NOMO-1 treated with DMSO at 0.1 percent for 48 hours (cell line): ENCODE measurements at regions not wholly inside any gene's neighbourhood (a gene's known extent, or its start where the extent isn't known, plus 50 kb on each side); places are given as distances from the start of the nearest gene placed in this dataset.

Source experiments
- DNase-seq: peaks from one replicate; lab custom pipeline; 2025; ENCODE audit not compliant: unreplicated experiment; lab: John Stamatoyannopoulos, UW

DNA sequence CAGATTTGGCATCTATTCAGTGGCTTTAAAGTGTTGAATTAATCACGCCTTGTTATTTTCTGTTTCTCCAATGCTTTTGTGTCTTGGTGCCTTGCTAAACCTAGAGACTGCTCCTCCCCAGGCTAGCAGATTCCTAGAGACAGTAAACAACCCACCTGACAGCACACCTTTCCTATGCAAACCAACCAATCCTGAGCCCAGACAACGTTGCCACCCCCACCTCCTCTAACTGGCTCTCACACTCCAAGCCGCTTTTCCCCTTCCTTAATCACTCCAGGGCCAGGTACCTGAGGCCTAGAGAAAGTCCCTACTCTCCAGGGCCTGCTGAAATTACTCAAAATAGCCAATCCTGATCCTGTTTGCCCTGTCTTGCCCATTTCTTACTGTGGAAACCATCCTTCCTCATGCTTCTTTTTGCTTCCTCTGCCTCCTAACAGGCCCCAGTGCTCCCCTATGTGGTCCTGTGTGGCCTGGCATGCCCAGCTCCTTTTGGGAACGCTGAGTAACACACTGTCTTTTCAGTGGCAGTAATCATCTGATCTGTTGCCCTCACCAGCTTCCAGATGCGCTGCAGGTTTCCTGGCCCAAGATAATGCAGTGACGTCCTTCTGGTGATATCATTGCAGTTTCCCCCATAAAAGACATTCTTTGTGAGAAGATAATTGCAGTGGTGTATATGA is 53.4 kb downstream of the GAS1 start:
- DNase-seq, result no peak

DNA sequence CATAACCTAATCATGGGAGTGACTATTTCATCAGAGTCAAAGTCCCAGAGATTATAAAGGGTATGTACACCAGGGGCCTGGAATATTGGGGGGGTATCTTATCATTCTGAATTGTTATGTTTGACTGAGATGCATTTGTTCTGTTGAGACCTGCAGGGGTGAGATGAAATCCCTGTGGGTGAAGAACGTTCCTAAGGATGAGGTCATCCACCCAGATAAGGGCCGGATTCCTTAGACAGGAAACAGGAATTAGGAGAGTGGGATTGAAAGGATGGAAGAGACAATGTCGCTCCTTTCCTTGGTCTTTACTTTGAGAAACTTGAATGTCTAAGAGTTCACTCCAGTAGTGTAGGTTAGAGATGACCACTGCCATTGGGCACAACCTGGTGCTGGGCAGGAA is 54.7 kb downstream of the GAS1 start:
- no peak for DNase-seq

DNA sequence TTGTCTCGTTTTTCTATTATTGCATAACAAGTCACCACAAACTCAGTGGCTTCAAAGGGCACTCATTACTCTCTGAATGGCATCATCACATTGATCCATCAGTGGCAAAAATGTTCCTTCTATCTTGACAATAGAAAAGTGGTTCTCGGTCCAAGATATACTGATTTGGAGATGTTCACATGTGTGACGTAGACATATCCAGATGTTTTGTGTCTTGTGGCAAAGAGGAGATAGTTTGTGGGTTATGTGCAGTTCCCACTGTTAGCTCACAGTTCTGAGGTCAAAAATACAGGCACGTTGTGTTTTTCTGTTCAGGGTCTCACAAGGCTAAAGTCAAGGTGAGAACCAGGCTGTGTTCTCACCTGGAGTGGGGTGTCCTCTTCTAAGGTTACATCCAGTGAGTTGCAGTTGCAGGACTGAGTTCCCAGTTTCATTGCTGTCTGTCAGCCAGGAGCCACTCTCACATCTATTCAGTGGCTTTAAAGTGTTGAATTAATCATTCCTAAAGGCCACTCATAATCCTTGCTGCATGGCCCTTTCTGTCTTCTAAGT is 55.3 kb downstream of the GAS1 start:
- no peak for DNase-seq

DNA sequence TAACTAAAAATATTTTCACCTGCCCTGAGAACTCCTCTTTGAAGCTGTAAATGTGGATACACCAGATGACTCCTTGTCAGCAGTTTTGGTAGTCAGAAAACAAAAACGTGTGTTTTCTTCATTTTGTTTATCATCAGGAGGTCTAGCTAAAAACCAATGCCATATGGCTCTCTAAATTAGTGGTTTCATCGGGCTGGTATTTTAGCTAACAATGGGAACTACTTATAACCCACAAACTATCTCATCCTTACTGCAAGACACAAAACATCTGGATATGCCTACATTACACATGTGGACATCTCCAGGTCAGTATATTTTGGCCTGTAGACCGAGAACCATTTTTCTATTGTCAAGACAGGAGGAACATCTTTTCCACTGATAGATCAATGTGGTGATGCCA is 56.2 kb downstream of the GAS1 start:
- DNase-seq, result no peak

DNA sequence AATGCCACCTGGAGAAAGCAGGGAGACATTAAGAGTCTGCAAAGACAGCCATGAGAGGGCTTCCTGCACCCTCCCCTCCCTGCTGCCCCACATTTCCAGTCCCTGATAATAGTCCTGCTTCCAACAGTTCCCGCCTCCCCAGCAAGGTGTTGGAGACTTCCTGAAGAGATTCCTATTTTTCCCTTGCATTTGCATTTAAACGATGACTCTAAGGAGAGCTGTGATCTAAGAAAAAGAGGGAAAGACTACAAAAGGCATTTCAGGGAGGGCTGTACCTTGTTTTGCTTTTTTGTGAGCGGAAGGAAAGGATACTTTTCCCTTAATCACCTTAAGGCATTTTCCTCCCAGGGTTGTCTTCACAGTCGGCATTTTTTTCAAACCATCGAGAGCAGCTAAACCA is 62.1 kb downstream of the GAS1 start:
- DNase-seq, result no peak

DNA sequence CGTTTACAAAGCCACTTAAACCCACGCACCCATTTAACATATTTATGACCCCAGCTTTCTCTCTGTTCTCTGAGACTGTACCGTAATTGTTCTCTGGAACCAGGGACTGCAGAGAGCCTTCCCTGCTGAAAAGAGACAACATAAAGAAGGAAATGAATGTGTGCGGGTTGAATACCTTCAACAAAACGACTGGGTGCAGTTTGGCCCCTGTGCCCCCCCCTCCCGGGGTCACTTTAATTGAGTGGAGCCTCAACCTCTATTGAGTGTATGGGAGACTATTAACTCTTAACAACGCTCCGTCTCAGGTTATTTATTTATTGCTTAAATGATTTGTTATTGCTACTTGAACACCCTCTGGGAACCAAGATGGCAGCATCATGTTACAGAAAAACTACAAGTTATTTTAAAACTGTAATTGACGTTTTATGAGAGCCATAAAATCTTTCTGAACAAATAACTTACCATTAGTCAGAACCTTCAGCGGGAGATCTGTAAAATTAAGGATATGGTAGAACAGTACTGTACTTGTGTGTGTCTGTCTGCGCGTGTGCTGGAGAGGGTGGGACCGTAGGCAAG is 70.6 kb downstream of the GAS1 start:
- no peak for DNase-seq

DNA sequence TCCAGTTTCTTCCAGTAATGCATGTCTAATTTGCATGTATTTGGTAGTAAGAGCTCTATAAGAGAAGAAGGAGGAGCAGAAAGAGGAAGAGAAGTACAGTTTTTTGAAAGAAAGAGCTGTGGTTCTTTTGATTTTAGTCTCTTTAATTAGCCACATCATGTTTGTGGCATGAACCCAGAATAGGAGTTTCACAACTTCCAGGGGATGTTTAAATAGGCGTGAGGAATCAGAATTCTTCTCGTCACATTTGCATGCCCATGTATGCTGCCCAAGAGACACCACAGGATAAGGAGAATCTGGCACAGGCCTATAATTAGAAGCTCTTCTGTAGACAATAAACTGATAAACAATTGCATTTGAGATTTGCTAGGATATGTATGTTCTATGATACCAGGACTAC is 78.7 kb downstream of the GAS1 start:
- DNase-seq, result peak; percentile 53

DNA sequence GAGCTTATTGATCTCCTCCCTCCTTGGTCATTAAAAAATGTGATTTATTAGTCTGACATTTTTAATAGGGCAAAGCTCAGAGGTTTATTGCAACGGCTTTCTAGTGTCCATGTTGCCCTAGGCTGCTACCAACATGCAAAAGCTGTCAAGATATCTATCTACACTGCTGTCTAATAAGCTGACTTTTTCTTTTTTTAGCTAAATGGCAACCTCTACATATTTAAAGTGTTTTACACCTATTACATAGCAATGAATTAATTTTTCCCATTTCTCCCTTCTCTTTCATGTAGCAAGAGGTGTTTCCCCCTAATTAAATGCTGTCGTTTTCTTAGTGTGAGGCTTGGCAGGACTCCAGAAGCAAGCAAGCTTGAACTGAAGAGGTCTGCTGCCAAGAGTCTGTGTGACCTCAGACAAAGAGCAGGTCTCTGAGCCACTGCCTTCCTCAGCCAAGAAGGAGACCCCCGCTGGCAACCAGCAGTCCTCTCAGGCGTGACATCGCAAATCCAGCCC is 79.4 kb downstream of the GAS1 start:
- DNase-seq, result no peak

DNA sequence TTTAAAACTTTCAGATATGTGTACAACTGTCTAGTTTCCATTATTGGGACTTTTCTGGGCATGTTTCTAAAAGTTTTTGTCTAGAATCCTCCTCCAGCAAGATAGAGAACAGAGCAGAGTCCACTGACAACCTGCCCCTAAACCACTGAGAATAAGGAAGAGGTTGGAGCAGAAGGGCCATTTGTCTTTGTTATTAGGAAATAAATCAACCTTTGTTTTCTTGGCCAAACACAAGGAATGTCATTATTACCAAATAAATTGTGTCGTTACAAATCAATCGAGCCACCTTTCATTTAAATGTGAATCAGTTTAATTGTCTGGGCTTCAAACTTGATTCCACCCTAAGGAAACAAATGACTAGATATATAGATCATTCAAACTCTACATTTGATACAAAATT is 81.4 kb downstream of the GAS1 start:
- DNase-seq, result no peak

DNA sequence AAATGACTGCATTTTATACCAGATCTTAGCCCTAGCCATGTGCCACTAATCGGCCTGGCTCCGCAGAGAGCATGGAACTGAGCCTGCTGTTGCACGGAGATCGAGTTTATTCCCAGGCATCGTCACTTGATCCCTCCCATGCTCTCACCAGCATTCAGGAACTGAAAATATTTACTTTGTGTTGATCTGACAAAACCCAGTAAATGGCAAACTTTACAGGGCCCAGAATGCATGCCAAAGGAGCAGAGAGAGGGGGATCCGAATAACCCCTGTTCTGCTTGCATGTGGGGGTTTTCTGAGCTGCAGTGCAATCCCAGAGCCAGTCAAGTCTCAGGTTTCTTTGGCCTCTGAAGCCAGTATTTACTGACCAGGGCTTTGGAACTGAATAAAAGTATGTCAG is 87.3 kb downstream of the GAS1 start:
- no peak for DNase-seq

DNA sequence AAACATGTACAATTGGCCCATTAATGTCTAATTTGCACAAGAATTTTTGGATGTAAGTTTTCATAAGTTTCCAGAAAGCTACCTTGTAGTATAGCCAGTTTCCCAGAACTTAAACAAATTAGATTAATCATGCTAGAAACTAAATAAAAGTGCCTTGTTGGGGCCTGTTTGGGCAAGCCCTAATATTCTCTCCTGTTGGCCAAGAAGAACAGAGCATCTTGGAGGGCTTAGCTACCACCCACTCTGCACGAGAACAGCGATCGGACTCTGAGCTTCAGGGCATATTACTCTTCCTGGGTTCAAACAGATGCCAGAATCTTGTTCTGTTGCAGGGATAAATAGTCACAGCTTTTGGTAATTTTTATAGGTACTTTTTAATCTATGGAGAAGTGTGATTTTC is 88.2 kb downstream of the GAS1 start:
- DNase-seq, result no peak

DNA sequence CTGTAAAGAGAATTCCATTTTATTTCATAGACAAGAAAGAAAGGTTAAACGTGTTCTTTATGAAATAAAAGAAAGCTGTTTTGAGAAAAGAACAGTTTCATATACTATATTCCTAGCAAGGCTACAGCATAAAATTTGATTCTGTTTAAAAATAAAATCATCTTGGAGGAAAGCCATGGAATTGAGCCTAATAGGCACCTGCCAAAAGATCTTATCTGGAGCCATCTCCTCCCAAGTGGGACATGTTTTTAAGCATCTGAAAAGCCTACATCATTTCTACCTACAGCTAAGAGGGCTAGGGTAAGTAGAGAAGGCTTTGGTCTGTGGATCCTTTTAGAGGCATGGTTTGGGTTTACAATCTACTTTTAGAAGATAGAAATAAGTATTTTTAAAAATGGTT is 89.3 kb downstream of the GAS1 start:
- no peak for DNase-seq

DNA sequence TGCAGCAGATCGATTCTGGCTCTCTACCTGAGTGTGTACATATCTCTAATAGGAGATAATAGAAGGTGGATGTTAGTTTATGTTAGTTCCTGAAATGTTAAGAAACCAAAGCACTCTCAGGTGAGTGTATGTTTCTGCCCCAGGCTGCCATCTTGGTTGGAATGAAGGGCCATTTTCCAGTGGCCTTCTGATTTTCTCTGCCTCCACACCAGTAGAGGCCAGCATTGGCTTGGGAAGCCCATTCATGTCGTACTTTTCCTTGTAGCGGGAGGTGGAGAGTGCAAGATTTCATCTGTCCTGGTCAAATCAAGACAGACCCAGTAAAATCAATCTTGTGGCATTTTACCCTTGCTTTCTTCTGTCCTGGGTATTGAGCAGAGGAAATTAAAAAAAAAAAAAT is 91.0 kb downstream of the GAS1 start:
- DNase-seq, result no peak

DNA sequence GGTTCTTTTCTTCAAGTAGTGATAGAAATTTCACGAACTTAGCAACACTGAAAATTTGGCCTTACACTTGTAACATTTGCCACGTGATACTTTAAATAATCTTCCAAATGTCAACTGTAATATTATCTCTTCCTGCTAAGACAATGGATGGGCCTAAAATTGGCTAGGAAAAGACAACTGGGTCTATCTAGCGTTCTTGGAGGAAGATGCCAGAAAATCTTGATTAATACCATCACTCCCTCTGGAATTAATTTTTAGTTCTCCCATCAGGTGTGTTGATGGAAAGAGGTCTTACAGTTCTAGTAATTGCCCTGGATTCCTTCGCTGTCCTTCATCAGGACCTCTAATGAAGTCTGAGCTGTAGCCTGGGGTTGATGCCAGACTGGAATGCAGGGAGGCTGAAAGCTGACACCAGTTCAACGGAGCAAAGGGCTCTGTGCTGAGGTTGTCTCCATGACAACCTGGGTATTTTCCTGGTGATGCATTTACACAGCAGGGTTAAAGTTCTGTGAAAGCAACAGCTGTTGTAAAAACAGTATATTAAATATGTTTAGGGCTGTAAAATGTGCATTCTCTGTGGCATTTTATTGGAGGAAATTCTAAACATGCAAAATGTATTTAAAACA is 92.3 kb downstream of the GAS1 start:
- DNase-seq, result no peak

DNA sequence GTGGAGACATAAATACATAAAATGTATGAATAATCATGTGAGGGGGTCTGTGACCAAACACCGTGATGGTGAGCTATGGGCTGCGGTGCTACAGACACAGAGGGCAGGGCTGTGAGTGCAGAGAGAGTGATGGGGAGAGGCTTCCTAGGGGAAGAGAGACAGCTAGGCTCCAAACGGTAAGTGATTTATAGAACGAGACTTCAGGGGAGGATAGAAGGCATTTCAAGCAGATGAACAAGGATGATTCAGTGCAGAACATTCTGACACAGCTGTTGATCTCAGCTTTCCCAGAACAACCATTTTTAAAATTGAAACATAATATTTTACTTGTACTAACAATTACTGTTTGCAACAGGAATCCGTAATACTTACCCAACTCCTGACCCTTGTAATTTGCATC is 100.7 kb downstream of the GAS1 start:
- no peak for DNase-seq

DNA sequence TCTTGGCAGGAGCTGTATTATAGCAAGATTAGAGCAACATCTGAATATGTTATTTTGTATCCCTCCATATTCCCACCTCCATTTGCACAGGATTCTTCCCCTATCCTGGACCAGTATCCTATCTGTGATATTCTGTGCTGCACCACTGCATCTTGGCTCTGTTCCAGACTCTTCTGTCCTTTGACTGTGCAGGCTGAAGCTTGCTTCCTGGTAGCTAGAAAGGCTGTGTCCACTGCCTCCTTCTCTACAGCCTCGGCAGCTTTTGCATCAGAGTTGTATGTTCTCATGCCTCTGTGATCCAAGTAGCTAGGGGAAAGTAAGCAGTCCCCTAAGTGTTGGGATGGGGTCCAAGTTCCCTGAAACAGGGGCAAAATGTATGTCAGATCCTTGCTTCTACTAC is 104.1 kb downstream of the GAS1 start:
- DNase-seq, result no peak

DNA sequence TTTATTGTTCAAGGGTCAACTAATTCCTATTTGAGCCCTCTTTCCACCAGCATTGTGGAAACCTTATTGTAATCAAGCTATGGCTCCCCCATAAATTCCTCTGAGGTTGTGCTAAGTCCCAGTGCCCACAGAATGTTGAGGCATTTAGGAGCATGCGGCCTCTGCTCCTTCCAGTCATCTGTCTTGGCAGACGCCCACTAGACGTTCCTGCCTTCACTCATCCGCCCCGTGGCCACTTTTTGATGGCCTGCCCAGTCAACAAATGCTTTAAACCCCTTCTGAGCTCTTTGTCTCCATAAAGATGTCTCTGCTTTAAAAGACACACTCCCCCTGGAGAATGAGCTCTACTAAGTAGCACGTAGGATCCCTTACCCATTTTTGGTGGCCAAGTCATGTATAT is 104.7 kb downstream of the GAS1 start:
- DNase-seq, result no peak

DNA sequence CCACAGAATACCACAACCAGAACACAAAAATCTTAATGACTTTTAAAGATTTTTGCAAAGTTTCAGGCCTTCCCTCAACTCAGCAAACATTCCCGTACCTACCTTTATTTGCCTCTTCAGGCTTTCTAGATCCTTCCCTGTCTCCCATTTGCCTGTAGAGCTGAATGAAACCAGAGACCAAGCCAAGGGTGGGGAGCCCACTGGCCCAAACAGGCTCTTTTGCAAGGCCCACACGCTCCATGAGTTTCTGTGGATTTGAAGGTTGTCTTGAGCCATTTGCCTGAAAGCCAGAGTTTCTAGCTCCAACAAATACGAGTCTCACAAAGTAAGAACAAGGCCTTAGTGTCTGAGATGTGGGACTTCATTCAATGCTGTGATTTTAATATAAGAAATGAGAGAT is 107.8 kb downstream of the GAS1 start:
- DNase-seq, result no peak

DNA sequence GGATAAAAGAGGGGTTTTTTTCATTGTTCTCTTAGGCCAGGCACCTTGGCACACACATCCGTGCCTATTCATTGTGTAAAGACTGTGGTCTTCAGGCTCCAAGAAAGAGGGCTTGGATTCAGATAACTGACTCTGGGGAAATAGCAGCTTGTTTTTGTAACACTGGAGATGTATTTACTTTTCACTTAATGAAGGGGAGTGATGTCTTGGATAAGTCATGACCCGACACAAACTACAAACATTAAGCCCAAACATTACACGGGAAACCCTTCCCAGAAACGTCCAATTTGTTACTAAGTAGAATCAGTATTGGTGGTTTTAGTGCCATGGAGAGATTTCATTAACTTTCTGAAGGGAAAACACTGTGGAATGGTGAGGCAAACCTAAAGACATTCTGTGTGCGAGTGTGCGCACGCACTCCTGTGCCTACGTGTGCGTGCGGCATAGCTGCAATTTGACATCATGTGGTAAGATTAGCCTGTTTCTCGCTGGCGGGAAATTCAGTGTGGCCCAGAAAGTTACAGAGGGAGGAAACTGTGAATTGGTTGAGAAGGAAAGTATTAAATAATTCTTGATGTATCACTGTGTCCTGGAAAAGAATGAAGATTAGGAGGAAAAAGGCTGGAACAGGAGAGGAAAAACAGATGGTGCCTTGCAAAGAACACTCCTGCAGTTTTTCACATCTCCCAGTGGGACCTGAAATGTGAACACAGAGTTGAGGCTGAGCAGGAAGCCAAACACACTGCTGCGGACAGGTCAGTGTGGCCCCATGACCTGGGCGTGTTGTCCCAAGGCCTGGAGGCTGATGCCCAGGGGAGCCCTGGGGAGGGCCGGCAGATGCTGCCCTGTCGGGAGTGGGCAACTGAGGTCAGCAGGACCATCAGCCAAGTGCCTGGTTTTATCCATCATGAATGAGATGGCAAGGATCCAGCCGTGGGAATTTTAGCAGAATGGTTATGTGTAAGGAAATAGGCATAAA is 108.5 kb downstream of the GAS1 start:
- no peak for DNase-seq

DNA sequence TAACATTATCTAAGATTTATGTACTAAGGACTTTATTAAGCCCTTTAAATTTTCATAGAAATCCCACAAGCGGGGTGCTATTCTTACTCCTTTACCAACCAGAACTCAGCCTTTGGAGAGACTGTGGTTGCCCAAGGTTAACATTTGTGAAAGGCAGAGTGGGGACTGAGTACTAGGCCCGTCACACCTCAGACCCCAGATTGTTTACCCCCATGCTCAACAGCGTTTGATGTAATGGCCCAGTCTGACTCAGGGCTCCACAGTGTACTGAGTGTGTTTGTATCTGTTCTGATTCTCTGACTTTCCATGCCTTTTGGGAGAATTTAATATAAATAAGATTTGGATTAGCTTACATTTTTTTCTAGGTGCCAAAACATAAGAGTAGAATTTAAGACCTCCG is 110.0 kb downstream of the GAS1 start:
- no peak for DNase-seq

DNA sequence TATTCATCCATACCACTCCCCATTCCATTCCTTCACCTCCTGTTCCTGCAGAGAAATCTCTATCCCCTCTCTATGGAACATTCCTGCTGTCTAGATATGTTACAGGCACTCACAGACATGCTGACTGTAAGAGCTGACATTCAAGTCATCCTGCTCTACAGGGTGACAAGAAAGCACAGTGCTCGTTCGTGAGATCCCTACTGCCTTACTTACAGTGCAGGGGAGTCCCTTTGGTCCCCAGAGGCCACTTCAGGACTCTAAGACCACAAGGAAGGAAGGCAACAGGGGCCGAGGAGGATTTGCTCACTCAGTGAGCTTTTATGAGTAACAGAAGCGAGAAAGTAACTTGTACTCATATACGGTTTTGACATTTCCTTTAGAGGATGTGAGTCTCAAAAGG is 110.5 kb downstream of the GAS1 start:
- DNase-seq, result no peak
